Stimulated activated CD4-positive, alpha-beta T cell treated with anti-CD3 and anti-CD28 coated beads, Interleukin-4, amount 100 ng/mL, for 4 hours (primary cell): ENCODE measurements at regions not wholly inside any gene's neighbourhood (a gene's known extent, or its start where the extent isn't known, plus 50 kb on each side); places are given as distances from the start of the nearest gene placed in this dataset.
"Not testable (repeated sequence)": the region's sequence is repeated elsewhere in the genome, so short reads cannot be mapped to it uniquely, and the experiment has no call there.

Experiments used
- DNase-seq, 2 experiments: peaks; one replicate each; pipeline ENCODE4 v3.0.0-alpha.2; 2020

GRCh38 chr4:14336656-14337055, 665.6 kb upstream of the CPEB2 start:
- no peak for DNase-seq

GRCh38 chr4:14337892-14338584, 664.2 kb upstream of the CPEB2 start:
- no peak for DNase-seq

DNA sequence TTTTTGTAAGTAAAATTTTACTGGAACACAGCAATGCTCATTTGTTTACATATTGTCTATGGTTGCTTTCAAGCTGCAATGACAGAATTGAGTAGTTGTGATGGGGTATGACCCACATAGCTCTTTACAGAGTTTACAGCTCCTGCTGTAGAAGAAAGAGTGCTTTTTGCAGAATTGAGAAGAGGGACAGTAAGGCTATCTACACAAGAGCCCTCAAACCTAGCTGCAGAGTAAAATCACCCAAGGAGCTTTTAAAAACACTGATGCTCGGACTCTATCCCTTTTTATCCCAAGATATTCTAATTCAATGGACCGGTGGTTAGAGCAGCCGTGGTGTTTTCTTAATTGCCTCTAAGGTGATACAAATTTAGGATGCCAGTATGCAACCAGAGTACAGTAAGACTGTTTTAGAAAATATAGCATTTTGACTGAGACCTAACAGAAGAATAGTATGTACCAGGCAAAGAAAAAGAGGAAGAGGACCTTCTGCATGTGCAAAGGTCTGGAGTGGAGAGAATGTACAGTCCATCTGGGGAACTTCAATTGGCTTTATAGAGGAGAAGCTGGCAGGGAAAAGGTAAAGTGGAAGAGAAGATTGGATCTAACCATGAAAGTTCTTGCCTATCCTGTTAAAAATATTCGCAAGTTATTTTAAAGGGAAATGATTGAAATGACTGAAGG, 663.6 kb upstream of the CPEB2 start:
- DNase-seq = no peak

DNA sequence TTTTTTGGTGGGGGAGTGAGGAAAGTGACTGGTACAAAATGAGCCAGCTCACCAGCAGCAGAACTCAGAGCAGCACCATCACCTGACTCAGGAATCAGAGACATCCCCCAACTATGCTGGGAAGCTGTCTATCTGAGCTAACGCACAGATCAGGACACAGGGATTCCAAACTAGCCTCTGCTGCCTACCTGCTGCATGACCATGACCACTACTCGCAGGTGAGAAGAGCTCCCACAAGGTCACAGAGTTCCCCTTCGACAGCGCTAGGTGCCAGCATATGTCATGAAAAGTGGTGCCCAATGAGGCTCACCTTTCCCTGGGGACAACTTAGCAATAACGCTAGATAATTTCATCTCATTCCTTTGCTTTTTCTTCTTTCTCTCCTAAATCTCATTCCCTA, 662.6 kb upstream of the CPEB2 start:
- no peak for DNase-seq

DNA sequence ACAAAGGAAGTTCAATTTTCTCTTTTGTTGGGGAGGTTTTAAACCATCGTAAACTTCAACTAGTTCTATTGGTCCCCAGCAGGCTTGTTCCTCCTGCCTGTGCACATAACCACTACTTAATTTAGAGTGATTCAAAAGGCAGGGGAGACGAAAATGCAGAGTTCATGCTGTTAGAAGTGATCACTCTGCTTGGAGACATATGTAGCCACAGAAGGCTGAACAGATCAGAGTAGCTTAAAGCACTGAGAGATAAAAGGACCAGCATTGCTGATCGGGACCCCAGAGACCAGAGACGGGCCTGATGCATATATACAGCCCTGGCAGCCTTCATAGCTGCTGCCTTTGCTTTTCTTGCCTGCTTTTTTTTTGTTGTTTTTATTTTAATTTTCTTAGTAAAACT, 662.0 kb upstream of the CPEB2 start:
- DNase-seq = no peak

DNA sequence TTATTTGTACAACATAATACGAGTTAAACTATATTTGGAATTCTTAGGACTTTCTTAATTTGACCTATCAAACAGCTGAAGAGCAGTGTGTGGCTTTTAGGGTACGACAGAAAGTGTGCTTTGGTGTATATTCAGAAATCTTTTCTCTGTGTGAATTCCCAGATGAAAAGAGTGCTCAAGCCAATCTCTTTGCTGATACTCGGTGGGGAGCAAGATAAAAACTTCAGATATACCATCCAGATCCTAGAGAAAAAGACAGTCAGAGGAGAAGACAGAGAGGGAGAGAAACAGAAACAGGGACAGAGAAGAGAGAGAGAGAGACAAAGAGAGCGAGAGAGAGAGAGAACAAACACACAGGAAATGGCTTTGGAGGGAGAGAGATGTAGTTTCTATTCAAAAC, 658.3 kb upstream of the CPEB2 start:
- no peak for DNase-seq

GRCh38 chr4:14345356-14345775, 656.9 kb upstream of the CPEB2 start:
- DNase-seq = no peak

- DNase-seq = no peak
These were observed 654.8 kb upstream of the CPEB2 start for GRCh38 chr4:14347526-14347925.

DNA sequence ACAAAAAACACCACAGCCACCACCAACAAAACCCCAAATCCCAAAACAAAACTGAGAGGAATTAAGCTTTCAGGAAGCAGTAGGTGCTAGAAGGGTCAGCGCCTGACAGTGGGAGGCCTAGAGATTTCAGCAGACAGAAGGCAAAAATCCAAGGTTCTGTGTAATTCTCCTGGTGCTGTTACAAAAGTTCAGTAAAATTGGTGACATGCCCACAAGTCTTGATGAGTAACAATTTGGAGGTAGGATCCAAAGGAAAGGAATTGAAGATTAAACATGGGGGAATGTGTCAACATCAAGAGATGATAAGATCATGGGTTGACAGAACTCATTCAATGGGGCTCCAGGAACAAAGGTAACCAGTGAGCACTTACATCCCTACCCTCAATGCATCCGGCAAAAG, 653.8 kb upstream of the CPEB2 start:
- no peak for DNase-seq

DNA sequence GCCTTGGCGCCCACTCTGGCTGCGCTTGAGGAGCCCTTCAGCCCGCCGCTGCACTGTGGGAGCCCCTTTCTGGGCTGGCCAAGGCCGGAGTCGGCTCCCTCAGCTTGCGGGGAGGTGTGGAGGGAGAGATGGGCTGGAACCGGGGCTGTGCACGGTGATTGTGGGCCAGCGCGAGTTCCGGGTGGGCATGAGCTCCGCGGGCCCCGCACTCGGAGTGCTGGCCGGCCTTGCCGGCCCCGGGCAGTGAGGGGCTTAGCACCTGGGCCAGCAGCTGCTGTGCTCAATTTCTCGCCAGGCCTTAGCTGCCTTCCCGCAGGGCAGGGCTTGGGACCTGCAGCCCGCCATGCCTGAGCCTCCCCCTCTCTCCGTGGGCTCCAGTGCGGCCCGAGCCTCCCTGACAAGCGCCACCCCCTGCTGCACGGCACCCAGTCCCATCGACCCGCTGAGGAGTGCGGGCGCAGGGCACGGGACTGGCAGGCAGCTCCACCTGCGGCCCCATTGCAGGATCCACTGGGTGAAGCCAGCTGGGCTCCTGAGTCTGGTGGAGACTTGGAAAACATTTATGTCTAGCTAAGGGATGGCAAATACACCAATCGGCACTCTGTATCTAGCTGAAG, 643.6 kb upstream of the CPEB2 start:
- not testable (repeated sequence) for DNase-seq

- no peak for DNase-seq
These were observed 642.3 kb upstream of the CPEB2 start for GRCh38 chr4:14359991-14360390.

GRCh38 chr4:14361084-14361483, 641.2 kb upstream of the CPEB2 start:
- DNase-seq = no peak

DNA sequence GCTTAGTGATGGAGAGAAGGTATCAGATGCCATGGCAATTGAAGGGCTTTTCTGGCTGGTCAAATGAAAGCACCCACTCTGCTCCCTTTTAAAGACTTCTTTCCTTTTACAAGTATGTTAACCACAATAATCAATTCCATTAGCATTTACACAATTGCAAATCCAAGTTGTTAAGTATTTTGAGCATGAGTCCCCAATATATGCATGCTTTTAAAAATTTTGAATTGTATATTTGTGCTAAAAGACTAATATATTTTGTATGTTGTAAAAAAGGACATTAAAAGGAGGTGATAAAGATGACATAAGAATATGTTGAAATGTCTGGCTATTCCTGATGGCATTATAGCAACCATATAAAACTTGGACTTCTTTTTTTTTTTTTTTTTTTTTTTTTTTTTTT, 639.9 kb upstream of the CPEB2 start:
- no peak for DNase-seq

DNA sequence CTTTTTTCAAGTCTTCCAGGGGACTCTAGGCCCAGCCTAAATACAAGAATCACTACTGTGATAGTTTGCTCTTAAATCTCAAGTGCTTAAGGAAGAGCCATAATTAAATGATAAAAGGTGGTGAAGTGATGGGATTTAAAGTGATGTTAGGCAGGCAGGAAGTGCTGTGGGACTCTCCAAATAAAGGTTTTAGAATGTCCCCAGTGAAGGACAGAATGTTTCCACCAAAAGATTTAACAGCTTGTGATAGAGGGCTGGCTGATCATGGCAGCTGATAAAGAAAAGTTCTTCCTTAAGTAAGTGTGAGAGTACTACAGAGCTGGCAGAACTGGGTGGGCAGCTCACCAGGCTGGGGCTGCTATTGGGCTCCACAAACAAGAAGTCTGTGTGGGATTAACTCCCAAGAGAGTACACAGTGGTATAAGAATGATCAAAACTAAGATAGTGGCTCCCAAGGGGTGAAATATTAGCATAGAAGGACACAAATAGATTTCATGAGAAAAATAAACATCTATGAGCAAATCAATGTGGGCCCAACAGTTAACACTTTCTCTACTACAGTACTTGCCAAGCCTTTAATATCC, 637.2 kb upstream of the CPEB2 start:
- DNase-seq = no peak

DNA sequence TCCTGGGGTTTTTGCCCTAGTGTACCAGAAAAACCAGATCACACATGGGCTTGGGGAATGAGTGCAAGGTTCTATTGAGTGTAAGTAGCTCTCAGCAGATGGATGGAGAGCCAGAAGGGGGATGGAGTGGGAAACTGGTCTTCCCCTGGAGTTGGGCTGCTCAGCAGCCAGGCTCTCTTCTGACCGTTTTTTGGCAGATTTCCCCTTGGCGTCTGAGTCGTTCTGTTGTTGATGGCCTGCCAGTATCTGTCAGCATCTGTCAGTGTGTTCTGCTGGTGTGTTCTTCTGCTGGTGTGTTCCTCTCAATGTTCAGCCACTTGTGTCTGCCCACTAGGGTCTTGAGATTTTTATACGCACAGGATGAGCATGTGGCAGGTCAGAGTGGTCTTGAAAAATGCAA, 633.9 kb upstream of the CPEB2 start:
- DNase-seq = no peak

GRCh38 chr4:14371131-14371530, 631.1 kb upstream of the CPEB2 start:
- DNase-seq = no peak

DNA sequence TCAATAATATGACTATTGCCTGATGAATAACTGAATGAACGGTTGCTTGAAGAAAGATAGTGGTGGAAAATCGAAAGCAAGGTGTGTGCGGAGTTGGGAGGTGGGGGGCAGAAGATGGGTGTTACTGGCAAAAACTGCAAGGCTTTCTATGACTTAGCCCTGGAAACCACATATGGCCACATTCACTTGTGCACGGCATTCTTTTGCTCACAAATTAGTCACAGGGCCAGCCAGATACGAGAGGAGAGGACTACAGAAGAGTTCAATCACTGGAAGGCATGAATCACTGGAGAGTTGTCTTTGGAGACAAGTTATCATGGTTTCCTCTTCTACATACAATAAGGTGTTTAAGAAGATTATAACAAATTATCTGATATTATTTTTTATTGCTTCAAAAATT, 626.5 kb upstream of the CPEB2 start:
- DNase-seq = no peak

- no peak for DNase-seq
These were observed 623.1 kb upstream of the CPEB2 start for GRCh38 chr4:14379183-14379582.

DNA sequence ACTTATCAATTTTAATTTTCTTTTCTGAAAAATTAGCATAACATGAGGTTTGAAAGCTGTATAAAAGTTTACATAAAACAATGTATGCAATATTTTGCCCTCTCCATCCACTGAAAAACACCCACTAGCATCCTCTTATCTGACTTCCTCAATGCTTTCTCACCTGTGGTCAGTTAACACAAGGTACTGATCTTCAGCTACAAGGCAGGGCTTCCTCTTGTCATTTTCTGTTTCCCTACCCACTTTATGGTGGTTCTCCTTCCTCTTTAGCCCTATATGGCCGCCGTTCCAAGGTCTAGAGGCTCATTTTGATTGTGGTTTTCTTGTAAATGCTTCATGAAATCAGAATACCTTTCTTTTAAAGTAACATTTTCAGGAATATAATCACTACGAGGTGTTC, 618.6 kb upstream of the CPEB2 start:
- DNase-seq = no peak

GRCh38 chr4:14384824-14385223, 617.5 kb upstream of the CPEB2 start:
- no peak for DNase-seq

GRCh38 chr4:14386196-14386595, 616.1 kb upstream of the CPEB2 start:
- DNase-seq = no peak

- no peak for DNase-seq
These were observed 614.6 kb upstream of the CPEB2 start for GRCh38 chr4:14387647-14388046.

DNA sequence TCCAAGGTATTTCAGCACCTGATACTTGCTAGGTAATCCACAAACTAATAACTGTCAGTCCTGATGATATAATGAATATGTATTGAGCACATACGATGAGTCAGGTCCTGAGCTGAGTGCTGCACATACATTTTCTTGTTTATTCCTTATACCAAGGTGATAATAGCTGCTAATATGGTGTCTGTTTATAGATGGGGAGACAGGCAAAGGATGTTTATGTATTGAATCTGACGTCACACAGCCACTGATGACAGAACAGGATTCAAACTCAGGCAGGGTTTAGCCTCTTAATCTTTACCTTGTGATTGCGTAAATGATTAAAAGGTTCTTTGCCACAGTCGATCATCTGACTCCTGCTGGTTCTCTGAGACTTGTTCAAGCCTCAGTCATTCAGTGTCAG, 609.9 kb upstream of the CPEB2 start:
- DNase-seq = no peak

- no peak for DNase-seq
These were observed 606.1 kb upstream of the CPEB2 start for GRCh38 chr4:14396183-14396582.
